SKM-1 (cell line): ENCODE measurements at regions not wholly inside any gene's neighbourhood (a gene's known extent, or its start where the extent isn't known, plus 50 kb on each side); places are given as distances from the start of the nearest gene placed in this dataset.
"Not testable (repeated sequence)": the region's sequence is repeated elsewhere in the genome, so short reads cannot be mapped to it uniquely, and the experiment has no call there.

Experiments
- DNase-seq: peaks from one replicate; lab custom pipeline; 2025; ENCODE audit not compliant: unreplicated experiment; lab: John Stamatoyannopoulos, UW

DNA sequence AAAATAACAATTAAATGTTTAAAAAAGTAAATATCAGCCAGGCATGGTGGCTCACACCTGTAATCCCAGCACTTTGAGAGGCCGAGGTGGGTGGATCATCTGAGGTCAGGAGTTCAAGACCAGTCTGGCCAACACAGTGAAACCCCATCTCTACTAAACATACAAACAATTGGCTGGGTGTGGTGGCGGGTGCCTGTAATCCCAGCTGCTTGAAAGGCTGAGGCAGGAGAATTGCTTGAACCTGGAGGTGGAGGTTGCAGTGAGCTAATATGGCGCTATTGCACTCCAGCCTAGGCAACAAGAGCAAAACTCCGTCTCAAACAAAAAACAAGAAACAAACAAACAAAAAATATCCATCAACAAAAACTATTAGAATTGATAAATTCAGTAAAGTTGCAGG lies 77.5 kb downstream of the SNX5 start:
- not testable (repeated sequence) for DNase-seq

DNA sequence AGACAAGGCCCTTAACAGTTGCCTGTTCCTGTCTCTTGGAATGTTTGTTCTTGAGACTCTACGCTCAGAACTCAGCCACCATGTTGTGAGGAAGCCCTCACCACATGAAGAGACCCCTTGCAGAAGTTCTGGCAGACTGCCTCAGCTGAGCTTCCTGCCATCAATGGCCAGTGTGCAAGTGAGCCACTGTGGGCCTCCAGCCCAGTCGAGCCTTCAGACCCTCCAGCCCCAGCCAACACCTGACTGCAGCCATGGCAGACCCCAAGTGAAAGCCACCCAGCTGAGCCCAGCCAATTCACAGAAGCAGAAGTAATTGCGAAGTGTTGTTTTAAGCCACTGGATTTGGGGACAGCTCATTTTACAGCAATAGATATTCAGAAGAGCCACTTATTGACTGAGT lies 78.3 kb downstream of the SNX5 start:
- no peak for DNase-seq

DNA sequence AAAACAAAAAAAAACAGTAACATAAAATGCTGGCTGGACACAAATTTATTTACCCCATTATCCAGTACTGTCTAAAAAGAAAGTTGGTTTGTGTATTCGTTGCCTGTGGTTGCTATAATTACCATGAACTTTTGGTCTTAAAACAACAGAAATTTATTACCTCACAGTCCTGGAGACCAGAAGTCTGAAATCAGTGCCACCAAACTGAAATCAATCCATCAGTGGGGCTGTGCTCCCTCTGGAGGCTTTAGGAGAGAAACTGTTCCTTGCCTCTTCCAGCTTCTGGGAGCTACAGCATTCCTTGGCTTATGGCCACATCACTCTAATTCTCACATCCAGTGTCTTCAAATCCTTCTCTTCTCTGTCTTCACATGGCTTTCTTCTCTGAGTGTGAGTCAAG lies 79.4 kb downstream of the SNX5 start:
- no peak for DNase-seq

DNA sequence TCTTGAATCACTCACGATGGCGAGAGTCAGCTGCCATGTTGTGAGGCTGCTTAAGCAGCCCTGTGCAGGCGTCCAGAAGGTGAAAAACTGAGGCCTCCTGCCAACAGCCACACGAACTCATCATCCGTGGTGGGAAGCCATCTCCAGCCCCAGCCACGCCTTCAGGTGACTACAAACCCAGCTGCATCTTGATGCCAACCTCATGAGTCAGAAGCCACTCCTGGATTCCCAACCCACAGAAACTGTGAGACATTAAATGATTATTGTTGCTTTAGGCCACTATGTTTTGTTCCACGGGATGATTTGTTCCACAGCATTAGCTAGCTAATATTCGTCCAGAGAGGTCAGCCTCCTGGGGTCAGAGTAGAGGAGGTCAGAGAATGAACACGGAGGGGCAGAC lies 80.5 kb downstream of the SNX5 start:
- no peak for DNase-seq

DNA sequence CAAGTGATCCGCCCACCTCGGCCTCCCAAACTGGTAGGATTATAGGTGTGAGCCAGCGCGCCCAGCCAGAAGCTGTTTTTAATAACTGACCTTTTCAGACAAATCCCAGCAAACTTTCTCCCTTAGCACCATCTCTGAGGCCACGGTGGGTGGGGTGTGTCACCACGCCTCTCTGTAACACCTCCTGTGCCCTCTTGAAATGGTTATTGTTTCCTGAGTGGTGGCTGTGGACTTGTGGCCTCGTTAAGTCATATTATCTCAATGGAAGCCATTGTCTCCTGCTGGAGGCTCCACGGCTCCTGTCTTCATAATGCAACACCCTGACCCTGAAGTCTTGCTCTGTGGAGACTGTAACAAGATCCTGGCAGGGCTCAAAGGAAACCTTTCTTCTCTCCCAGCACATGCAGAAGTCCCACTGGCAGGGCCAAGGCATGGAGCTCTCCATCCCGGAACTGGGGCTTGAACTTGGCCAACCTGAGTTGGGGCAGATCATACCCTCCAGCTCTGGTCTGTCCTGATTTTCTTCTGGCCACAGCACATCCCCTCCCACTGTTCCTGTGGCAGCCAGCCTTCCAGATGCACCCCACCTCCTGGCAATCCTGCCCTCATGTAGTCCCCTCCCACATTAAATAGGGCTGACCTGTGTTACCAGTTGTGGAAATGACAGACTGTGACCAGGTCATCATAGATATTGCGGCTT lies 81.1 kb downstream of the SNX5 start:
- no peak for DNase-seq

DNA sequence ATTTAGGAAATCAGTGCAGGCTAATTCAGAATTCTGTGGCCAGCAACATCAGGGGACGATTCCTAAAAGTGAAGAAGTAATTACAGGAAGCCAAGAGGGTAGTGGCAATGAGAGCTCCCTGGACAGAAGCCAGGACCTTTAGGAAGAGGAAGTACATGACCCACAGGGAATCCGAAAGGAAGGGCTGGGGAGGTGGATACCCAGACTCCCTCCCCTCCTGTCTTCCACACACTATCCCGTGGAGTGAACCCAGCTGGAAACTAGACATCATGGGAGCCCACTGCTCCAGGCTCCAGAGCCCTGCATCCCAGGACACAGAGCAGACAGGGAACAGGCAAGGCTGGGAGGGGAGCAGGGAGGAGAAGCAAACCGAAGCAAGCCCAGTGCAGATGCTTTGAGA lies 83.0 kb downstream of the SNX5 start:
- no peak for DNase-seq

DNA sequence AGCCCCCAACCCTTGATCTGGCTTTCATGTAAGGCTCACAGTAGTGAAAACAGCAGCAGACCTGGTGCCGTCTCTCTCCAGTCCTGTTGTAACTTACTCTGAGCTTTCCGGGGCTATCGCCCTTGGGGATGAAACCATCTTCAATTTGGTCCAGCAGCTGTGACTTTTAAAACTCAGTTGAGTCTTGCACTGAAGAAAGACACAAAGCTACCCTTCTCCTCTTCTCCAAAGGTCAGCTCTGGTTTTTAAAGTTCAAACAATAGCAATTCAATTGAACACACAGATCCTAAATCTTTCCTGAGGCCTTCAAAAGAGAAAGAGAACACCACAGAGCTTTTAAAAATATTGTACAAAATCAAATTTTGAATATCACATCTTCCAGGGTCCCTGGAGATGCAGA lies 83.5 kb downstream of the SNX5 start:
- DNase-seq: no peak

DNA sequence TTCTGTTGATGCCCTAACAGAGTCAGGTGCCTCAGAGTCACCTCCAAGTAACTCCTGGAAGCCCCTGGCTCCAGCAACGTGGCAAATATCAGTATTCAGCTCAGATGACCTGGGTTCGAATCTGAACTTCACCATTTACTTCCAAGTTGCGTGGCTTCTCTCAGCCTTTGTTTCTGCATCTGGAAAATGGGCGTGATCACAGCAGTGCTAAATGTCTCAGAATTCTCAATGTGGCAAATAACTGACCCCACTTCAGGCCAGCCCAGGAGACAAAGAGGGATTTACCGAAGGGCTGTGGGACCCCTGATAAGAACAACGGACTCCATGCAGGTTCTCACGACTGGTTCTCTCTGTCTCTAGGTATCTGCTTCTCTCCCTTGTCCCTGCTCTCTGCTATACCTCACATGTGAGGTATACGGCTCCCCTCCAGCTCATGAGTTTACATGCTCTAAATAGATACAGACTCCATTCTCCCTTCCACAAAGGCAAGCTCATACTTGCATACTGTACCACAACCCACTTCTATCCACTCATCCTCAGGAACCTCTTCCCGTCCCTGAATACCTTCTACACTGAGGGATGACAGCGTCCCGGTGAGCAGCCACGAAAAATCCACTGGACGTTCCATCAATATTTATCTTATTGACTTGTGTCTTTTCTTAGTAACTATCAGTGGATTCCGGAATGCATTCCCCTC lies 84.1 kb downstream of the SNX5 start:
- no peak for DNase-seq

DNA sequence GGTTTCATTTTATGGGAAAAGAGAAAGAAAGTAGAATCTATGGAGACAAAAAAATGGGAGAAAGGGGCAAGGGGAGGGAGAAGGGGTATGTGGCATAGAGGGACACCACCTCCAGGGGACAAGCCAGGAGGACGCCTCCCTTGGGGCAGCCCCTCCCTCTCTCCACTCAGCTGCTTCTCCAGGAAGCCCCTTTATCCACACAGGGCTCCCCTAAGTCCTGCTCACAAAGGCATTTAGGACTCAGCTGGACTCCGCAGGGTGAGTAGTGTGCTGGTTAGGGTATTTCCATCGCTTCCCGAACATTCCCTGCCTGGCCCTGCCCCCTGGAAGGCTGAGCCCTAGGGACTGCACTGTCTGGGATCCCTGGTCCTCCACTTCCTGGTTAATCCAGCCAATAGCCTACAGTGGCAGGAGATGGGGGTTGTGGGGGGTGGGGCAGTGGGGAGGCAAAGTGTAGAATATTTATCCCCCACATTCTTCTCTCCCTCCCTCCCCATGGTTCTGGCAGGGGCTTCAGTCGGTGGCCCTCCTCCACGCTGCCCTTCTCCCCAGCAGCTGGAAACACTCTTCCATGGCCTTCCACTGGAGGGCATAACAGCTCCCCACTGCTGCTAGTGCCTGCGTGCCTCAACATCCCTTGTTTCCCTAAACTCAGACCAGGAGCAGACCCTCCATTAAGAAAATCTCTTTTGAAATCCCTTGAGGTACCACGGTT lies 84.8 kb downstream of the SNX5 start:
- no peak for DNase-seq

DNA sequence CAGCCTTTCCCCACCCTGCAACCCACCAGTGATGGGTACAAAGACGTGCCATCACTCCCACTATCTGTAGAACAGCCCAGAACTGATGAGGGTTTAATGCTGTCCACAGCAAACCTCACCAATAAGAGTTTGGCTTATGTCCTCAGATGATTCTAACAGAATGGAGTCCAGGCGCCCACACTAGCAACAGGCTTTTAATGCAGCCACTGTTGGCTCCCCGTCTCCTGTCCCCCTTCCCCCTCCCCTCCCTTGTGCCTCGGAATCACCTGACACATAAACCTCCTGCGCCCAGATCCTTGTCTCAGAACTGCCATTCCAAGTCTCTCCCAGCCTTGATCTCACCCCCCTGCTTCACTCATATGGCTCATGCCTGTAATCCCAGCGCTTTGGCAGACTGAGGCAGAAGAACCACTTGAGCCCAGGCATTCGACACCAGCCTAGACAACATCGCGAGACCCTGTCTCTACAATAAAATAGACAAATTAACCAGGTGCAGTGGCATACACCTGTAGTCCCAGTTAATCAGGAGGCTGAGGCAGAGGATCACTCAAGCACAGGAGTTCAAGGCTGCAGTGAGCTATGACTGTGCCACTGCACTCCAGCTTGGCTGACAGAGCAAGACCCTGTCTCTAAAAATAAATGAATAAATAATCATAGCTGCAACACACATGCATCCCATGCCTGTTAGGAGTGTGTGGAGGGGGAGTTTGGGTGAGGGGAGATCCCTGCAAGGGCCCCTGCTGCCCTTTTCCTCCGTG lies 85.6 kb downstream of the SNX5 start:
- DNase-seq: no peak

DNA sequence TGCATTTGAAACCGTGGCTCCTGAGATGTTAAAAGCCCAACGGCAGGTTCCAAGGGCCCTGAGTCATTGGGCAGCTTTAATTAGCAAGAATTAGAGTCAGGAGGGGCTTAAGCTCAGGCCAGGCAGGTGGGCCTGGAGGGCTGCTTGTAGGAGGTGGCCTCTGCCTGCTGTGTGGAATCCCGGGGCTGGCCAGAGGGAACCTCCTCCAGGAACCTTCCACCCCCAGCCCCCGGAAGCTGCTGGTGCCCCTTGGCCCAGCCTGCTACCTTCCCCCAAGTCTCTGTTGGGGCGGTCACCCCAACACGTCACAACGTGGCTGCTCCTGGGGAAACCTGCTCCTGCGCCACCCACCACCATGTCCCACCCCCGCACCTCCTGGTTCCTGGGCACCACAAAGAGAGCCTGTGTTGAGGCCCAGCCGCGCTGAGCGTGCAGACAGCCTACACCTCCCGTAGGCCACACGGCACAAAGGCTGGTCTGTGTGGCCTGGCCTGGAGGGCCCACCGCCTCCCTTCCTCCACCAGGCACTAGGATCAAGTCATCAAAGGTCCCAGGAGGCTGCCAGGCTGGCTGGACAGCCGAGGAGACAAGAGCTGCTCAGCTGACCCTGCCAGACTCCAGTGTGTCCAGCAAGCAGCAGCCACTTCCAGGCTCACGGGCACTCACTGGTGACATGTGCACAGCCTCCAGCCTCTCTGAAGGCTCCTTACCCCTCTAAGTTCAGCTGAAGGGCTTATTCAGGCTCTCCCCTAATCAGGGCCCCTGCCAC lies 86.3 kb downstream of the SNX5 start:
- DNase-seq: no peak

DNA sequence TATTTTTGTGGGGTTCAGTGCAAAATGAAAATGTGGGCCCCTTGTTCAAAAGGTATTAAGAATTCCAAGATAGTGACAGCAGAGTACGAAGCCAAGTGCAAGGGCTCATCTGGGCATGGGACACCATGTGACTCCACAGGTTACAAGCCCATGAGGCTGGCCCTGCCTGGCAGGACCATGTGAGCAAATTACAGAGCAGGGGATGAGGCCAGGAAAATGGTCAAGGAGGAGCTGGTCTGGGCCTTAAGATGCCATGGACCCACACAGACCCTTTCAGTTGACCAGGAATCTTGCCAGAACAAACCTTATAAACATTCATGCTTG lies 86.9 kb downstream of the SNX5 start:
- DNase-seq: no peak

DNA sequence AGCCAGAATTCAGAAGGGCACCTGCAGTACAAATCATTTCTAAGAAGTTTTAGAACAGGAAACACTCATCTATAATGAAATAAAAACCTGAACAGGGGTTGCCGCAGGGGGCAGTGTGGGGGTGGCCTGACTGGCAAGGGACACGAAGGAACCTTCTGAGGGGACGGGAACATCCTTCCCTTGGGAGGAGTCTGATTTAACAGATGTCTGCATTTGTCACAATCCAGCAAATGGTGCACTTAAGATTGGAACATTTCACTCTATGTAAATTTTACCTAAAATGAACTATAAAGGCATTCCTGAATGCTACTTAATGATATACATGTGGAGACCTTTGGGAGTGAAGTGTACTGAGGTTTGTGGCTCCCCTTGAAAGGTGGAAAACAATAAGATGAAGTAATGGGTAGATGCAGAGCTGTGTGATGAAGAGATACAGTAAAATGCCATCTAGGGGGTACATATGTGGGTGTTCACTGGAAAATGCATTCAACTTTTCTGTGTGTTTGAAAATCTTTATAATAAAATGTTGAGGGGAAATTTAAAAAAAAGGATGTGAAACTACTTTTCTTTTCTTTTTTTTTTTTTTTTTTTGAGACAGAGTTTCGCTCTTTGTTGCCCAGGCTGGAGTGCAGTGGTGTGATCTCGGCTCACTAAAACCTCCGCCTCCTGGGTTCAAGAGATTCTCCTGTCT lies 89.5 kb downstream of the SNX5 start:
- DNase-seq: no peak

DNA sequence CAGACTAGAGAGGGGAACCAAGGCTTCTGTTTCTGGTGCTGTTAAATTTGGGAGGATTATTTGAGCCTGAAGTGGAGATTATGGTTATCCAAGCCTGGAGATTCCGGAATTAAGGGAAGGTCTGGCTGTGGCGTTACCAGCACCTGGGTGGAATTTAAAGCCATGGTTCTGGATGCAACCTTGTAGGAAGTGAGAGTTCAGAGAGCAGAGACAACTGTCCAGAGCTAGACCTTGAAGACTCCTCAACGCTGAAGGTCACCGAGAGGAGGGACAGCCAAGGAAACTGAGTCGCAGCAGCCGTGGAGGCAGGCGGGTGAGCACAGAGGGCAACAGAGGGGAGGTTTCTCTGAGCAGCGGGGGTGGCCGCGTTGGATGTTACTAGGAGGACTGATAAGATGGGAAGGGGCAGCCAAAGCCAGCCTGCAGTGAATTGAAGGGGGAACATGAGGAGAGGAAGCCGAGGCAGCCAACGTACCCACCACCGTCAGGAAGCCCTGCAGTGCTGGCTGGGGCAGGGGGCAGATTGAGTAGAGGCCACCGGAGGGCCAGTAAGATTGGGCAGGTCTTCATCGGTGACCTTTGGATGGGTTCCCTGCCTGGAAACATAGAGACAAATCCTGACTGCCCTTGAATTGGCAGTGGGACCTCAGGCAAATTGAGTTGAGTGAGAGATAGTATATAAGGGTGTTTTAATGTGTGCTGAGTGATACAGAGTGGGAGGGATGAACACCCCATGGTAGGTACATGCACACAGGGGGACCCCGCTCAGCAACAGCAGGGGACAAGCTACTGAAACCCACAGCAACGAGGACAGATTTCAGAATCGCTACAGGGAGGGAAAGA lies 90.3 kb downstream of the SNX5 start:
- DNase-seq: no peak

DNA sequence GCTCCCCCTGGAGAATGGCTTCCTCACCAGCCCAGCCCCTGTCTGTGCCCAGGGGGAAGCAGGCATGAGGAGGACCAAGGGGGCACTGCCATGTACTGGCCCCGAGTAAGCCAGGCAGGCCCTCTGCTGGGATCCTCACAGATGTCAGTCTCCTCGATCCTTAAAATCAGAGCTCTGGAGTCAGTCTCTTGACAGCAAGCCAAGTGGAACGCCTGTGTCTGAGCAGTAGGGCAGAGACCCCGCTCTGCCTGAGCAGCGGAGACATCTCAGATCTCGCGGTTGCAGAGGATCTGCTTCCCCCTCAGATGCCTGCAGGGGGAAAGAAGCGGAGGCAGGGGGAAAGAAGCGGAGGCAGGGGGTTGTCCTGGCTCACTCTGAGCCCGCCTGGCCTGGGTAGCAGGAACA lies 92.6 kb downstream of the SNX5 start:
- DNase-seq: no peak

DNA sequence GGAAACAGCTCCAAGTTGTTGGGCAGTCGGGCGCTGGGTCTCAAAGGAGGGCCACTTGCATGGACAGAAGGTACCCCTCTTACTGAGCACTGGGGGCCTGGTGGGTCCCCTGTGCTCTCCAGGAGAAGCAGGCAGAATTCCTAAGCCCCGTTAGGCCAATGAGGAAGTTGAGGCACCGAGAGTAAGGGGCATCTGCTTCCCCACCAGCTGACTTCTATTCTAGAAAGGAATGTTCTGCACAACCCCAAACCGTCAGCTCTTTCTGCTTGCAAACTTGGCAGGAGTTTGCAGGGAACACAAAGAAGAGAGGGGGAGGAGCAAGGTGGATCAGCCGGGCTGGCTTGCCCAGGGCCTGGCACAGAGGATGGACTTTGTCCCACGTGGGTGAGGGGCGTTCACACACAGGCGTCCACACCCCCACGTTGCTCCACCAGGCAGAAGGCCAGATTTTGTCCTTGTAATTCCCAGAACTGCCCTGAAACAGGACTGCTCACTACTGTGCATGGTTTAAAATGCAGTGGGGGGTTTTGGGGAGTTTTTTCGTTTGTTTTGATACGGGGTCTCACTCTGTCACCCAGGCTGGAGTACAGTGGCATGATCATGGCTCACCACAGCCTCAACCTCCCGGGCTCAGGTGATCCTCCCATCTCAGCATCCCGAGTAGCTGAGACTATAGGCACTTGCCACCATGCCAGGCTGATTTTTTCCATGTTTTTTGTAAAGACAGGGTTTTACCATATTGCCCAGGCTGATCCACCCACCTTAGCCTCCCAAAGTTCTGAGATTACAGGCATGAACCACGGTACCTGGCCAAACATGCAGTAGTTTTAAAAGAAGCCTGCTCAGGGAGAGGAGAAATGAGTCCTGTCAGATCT lies 93.3 kb downstream of the SNX5 start:
- no peak for DNase-seq

DNA sequence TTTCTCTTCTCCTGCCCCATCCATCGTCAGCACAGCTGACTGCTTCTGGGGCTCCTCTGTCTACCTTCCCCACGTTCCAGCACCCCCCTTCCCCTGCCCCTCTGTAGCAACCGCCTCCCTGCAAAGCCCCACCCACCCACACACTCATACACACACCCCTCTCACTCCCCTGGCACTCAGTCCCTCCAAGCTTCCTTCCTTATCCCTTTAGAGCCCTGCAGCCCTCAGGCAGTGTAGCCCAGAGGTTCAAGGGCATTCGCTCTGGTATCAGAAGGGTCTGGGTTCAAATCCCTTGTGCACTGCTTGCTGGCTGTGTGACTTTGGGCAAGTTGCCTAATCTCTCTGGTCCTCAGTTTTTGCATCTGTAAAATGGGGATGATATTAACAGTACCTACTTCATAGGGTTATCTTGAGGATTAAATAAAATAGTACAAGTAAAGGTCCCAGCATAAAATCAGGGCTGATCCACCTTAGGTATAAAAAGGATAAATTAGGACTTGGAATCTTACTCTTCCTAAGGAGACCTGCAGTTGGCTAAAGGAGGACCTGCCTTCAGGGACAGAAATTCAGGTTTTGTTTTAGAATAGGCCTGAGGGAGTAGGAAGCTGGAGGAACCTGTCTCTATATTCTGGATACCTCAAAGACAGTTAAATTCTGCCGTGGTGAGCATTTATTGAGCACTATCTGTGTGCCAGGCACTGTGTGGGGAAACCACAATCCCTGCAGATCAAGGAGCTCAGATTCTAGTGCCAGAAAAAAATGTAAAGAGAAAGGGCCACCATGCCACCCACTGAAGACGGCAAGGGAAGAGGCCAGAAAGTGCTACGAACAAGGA lies 94.1 kb downstream of the SNX5 start:
- no peak for DNase-seq
